Activated CD8-positive, alpha-beta memory T cell treated with anti-CD3 and anti-CD28 coated beads, Interleukin-2, amount 50 U/mL, for 48 hours (primary cell): ENCODE measurements at regions not wholly inside any gene's neighbourhood (a gene's known extent, or its start where the extent isn't known, plus 50 kb on each side); places are given as distances from the start of the nearest gene placed in this dataset.

Experiments used
- DNase-seq: peaks from one replicate; pipeline ENCODE4 v3.0.0-alpha.2; 2020

DNA sequence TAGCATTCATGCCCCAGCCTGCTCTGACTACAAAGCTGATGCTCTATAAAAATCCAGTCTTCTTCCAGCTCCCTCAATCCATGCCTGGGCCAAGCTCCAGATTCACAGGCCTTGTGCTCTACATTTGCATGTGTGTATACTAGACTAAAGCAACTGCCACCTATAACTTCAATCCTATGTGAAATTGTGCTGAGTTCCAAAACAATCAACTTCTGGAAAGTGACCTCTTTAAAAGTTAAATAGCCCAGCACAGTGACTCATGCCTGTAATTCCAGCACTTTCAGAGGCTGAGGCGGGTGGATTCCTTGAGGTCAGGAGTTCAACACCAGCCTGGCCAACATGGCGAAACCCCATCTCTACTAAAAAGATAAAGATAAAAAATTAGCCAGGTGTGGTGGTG lies 114.3 kb upstream of the ZC3H12C start:
- DNase-seq: no peak

DNA sequence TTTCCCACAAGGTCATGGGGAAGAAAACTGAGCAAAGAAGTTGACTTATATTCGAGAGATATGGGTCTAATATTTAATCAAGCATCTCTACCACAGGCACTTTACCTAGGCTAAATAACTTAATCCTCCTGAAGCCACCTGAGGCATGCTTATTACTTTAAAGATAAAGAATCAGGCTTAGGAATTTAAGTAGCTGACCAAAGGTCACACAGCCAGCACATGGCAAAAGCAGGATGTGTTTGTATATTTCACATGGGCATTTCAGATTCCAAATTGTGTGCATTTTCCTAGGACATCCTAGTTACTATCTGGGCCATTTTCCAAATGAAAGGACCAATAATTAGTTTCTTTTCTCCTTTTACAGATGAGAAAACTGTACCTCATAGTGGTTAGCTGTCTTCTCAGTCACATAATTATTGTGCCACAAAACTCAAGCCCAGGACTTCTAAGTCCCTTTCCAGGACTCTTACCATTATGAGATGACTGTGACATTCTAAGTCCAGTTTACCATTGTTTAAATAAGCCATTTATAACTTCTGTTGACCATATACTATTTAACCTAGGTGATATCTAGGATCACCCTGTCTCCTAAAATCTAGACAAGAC lies 112.1 kb upstream of the ZC3H12C start:
- DNase-seq: no peak

DNA sequence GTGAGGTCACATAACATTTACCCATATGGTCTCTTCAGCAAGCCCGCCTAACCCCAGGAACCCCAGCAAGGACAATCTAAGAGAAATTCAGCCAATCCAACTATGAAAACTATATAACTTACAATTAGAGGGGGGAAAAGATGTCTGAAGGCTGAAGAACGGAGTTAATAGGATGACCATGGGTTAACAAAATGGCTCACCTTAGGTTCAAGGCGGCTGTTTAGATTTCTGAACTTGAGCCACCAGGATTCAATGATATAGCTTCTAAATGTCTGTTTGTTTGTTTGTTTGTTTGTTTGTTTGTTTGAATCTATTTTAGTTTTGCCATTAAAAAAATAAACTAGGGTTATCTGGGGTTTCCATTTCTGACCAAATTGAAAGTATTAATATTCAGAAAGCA lies 109.8 kb upstream of the ZC3H12C start:
- no peak for DNase-seq

DNA sequence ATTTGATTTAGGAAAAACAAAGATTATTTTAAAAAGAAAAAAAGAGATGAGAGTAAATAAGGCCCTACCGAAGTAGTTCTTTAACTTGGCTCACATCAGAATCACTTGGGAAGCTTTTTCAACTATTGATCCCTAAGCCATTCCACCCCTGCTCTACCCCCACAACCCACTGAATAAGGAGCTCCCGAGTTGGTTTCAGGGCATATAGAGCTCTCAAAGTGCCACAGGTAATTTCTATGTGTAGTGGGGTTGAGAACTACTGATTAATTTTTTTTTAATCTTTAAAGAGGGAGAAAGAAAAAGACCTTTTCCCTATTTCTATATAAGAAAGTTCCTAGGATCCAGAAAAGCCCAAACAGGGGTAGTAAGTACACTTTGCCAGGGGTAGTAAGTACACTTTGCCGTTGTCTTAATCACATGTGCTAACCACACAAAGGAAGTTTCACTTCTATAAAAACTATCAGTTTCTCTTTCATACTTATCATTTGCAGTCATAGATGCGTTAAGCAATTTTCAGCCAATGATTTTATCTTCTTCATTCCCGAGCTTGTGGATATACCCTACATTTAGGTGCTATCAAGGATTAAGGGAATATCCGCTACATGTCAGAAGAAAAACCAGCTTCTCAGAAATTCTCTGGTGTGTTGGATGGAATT lies 108.4 kb upstream of the ZC3H12C start:
- no peak for DNase-seq

DNA sequence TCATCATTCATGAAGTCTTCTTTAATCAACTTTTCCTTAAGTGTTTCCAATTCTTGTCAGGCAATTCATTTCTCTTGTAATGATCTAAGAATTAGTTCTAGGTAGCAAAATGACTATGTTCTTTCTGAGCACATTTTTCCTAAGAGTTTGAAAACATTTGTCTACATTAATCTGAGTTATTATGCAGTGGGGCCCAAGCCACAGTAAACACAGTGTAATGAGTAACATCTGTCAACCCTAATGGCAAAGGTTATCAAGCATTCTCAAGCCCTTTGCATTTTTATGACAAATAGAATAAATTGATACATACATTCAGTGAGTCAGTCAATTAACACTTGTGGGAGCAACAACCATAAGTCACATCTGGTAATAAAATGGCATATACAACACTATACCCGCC lies 106.7 kb upstream of the ZC3H12C start:
- DNase-seq: no peak

DNA sequence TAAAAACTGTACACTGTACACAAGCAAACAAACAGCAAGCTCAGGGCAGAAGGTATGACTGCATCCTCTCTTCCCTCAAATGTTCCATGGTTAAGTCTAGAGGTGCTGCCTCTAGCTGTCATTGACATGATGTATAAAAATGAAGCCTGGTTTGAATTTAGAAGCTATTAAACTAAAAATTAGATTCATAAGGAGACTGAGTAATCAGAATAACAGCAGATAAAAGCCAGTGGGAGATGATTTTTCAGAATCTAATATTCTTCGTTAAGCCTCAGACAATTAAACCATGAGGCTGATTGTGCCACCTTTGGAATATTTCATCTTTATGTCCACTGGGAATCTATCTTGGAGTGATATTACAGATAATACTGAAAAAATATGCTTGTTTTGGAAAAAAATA lies 101.4 kb upstream of the ZC3H12C start:
- DNase-seq: no peak

DNA sequence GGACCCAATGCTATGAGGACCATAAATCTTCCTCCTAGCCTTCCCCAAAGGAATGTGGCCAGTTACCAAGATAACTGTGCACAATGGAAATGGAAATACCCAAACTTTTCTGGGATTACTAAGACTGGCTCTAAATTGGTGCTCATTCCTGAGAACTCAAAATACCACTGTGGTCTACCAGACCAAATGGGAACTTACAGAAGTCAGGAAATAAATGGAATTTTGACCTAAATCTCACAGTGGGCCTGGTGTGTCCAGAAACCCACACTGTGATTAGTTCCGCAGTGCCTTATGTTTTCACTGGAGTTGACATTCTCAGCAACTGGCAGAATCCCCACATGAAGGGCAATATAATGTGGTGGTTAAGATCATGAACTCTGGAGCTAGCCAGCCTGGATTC lies 99.4 kb upstream of the ZC3H12C start:
- DNase-seq: no peak

DNA sequence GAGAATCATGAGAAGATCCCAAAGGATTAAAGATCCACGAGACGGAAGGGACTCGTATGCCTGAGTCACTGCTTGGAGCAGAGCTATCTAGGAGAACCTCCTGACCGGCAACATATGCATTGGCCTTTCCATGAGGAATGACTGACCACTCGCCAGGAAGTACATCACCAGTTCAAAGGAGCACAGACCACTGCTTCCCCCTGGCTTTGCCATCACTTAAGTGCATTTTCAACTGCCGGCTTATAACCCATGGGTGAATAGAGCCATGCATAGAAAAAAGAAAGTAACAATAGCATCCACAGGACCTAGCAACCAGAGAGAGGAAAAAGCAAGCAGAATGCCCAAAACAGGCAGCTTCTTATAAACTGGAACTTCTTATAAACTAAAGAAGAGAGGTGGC lies 98.3 kb upstream of the ZC3H12C start:
- DNase-seq: no peak

DNA sequence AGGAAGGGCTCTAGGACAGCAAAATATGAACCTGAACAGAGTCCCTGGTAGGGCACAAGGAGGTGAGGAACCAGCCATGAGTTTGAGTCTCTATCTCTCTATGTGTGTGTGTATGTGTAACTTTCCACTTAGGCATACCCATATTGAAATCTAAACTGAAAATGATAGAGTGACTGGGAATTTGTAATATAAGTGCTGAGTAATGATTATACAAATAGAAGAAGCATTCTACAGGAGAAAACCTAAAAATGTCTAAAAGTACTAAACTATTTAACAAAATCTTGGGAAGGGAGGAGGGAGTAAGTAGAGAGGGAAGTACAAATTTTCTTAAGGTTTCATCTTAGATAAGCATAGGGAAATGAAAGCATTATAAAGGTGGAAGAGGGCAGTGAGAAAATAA lies 97.1 kb upstream of the ZC3H12C start:
- no peak for DNase-seq

DNA sequence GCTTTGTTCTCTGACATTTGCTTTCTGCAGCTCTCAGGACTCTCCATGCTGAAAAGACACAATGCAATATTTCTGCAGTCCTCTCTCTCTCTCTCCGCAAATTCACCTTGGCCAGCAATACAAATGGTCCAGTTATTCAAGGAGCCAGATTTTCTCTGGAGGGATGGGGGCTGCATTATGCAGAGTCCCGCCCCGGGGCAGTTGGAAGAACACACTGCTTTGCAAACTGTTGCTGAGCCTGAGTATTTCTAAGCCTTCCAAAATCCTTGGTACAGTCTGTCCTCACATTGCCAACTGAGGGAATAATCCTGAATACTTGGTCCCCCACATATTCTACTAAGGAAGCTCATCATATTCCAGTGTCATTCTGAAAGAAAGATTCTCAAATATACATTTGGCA lies 94.3 kb upstream of the ZC3H12C start:
- no peak for DNase-seq

DNA sequence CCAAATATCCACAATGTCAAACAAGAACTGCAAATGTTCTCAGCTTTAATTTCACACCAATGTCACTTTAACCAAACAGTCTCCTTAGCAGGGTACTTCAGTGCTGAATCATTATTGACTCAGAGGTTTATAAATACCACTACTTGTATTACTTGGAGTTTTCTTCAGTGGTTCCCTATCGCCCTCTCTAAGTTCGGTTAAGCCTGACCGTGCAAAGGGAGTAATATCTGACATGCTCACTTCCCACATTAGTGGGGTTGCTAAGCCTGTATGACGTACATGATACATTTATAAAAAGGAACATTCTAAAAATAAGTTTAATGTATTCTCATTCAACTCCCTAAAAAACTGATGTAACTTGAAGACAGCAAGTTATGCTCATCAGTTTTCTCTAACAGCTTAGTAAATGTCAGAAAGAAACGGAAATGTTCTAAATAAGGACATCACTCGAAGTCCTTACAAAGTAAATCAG lies 93.1 kb upstream of the ZC3H12C start:
- DNase-seq: no peak

DNA sequence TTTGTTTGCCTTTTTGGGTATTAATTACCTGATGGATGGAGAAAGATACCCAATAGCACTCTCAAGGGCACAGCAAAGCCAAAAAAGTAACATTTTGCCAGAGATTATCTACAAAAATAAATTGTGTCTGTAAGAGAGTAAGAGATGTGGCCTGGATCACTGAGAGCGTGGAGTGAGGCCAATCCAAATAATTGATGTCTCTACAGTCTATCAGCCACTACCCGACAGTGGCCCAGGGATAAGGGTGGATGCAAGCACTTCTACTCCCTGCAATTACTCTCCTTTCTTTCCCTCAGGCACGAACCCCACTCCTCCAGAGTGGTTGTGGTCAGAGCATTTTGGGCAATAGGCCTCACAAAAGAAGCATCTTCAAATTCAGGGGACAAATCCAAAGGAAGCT lies 92.3 kb upstream of the ZC3H12C start:
- no peak for DNase-seq

DNA sequence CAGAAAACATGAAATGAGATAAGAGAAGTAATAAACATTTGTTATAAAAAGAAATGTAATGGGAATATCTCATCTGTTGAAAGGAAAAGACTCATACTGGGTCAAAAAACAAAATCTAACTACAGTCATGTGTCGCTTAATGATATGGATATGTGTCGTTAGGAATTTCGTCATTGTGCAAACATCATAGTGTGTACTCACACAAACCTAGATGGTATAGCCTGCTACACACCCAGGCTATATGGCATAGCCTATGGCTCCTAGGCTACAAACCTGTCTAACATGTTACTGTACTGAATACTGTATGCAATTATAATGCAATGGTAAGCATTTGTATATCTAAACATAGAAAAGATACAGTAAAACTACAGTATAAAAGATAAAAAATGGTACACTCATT lies 89.8 kb upstream of the ZC3H12C start:
- DNase-seq: no peak

DNA sequence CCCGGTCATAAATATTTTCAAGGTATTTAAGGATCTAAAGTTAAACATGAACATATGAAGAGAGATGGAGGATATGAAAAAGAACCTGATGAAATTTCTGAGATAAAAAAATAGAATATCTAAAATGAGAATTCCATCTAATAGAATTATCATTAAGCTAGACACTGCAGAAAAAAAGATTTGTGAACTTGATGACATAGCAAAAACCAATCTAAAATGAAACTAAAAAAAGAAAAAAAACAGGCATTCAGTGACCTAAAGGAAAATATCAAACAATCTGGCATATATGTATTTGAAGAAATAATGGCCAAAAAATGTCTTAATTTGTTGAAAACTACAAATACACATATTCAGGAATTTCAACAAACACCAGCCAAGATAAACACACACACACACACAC lies 81.6 kb upstream of the ZC3H12C start:
- DNase-seq: no peak

DNA sequence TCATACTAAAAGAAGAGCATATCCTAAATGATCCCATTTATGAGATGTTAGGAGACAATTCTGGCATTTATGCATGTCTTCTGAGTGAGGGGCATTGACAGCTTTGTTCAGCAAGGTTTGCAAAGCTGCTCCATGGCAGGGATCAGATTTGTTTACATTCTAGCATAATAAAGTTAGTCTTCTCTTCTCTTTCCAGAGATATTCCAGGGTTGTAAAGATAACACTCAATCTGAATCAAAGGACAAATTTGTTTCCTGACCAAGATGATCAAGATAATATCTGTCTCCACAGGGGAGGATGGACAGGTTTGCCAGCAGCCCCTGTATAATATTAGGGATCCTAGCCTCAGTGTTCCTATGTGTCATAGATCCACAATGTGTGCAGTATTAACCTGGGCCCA lies 77.5 kb upstream of the ZC3H12C start:
- no peak for DNase-seq

DNA sequence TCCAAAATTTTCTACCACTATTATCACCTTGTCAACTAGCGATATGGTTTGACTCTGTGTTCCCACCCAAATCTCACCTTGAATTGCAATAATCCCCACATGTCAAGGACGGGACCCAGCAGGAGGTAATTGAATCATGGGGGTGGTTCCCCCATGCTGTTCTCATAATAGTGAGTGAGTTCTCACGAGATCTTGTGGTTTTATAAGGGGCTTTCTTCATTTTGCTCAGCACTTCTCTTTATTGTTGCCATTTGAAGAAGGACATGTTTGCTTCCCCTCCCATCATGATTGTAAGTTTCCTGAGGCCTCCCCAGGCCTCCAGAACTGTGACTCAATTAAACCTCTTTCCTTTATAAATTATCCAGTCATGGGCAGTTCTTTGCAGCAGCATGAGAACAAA lies 73.5 kb upstream of the ZC3H12C start:
- no peak for DNase-seq

DNA sequence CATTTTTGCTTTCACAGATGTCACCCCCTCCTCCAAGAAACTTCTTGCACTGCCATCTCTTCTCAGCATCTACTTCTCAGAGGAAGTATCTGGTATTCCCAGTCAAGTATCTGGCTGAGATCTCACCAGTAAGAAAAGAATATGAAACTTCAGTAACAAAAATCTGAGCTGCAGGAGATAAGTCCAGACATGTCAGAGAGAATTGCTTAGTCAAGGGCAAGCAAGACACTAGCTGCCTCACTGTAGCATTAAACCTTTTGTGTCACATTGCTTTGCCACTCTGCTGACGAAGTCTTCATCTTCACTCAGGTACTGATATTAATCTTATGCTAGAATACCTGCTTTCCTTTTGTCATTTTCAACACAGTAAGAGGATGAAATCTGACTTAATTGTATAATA lies 70.6 kb upstream of the ZC3H12C start:
- DNase-seq: no peak

DNA sequence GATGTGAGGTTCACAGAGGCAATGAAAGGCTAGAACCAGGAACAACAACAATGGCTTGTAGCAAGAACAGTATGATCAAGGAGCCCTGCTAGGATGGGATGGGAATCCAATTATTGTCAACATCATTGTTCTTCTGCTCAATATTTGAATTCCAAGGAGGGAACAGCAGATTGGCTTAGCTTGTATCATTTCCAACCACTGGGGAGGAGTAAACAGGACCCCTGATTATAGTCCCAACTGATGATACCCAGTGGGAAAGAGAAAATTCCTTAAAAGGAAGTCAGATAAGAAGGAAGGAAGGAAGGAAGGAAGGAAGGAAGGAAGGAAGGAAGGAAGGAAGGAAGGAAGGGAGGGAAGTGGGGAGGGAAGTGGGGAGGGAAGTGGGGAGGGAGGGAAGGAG lies 69.5 kb upstream of the ZC3H12C start:
- no peak for DNase-seq

DNA sequence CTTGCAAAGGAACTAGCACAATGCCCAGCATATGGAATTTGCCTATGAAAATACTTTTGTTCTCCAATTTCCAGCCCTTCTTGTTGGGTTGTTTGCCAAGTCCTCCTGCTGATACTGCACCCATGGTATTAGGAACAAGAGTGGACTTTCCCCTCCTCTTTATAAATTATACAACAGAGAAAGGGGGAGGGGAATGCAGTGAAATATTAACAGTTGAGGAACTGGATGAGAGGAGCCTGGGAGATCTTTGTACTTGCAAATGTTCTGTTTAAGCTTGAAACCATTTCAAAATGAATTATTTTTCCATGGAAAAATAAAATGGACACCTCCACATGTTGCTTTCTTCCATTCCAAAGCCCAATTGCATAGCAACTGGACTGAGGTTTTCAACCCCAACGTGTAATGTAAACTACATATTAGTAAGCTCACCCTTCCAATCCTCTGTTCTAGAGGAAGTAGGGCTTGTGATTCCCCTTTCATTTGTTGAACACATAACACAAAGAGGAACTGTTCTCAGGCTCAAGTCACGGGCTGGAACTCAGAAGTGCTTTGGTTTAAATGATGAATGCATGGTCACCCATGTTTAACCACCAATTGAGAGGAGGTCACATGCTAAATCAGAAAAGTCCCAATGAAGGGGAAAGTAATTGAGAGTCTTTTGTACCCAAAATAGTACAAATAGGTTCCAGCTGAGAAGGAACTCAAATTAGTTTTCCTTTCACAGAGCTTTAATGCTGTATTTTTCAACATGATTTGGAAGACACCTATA lies 66.2 kb upstream of the ZC3H12C start:
- DNase-seq: no peak

DNA sequence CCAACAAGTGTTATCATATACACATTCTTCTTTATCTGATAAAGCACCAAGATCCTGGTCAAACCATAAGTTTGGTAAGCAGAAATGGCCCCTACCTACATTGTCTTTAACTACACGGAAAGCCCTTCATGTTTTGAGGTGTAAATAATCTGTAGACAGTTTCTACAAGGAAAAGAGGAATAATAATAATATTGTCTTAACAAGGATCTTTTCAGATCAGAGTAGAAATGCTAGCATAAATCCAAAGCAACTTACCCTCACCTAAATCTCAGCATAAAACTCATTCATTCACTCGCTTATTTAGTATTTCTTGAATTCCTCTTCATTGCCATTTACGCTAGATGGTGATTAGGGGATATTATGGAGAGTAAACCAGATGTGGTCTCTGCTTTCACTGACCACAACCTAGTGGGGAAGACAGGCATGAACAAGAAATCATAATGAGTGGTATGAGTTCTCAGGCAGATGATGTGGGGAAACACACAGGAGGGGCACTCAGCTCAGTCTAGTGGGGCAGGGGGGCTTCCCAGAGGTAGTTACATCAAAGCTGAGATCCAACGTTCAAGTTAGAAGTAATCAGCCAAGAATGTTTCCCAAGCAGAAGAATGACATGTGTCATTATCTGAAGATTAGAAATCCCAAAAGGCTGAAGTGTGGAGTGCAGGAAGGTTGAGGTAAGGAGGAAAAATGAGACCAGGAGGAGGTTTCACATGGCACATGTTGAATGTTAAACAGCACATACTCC lies 65.4 kb upstream of the ZC3H12C start:
- DNase-seq: no peak

DNA sequence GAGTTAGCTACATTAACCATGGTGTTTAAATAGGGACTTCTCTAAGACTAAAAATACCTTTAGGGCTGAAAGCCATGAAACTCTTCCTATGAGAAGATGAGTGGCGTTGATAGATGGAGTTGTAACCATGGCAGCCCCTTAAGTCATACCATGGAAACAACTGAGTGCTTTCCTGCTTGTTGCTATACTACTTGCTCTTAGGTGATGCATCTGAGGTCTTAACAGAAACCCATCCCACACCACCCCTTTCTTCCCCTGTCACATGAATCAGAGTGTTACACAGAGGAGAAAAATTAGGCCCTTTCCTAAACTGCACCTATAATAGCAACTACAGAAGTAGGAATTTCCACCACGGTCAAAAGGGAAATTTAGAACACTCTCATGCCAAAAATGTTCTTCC lies 64.3 kb upstream of the ZC3H12C start:
- no peak for DNase-seq

DNA sequence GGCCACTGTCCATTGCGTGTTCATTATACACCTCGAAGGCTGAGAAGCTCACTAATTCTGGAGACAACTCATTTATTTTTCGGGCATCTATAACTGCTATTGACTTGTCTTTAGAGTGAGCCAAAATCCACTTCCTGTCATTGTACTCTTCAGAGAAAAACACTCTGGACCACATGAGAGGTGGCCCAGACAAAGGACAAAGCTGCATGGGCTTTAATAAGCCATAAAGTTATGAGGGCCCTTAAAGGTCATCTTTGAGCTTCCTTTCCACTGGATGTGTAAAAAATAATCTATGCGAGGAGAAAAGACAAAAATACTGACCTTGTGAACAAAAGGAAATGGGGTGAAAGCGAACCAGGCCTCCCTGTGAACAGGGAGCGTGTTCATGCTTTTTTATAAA lies 63.5 kb upstream of the ZC3H12C start:
- no peak for DNase-seq

DNA sequence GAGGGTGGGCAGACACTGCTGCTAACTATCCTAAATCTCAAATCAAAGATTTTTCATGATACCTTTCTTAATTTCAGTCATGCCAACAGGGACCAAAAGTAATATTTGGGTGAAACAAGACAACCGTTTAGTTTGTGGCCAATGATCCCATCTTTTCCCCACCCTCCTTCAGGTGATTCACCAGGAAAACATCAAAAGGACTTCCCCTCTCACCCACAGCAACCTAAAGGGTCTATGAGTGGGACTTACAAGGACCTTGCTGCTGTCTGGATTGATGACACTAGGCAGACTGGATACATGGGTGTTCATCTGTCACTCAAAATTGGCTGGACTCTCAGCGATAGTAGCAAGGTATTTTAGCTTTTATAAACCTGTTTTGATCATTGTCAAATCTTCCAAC lies 62.0 kb upstream of the ZC3H12C start:
- DNase-seq: no peak

DNA sequence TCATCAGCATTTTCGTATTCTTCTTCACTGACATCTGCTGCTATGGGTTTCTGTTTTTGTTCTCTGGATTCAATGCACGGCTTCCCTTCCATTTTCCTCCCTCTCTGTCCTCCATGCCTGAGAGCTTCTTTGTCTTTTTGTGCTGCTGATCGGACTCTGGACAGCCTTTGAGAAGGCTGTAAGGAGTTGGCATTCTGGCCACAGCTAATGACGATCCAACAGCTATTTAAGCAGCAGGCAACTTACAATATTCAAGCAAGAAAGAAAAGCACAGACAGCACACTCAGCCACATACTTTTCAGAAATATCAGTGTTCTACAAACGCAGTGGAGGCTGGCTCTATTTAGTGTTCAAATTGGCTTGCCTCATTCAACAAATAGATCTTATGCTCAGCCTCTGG lies 60.9 kb upstream of the ZC3H12C start:
- no peak for DNase-seq
